ENCODE measurements at regions not wholly inside any gene's neighbourhood (a gene's known extent, or its start where the extent isn't known, plus 50 kb on each side); places are given as distances from the start of the nearest gene placed in this dataset.

GRCh38 chr15:70519616-70520015 is 243.7 kb downstream of the UACA start:
- TF ChIP-seq POLR2AphosphoS5 (IDR thresholded peaks at IDR 0.05), result no peak
- TF ChIP-seq CTCF (IDR thresholded peaks at IDR 0.05), result no peak

Measured in stomach (tissue), 4 donors.